HT-29 (cell line): ENCODE measurements at regions not wholly inside any gene's neighbourhood (a gene's known extent, or its start where the extent isn't known, plus 50 kb on each side); places are given as distances from the start of the nearest gene placed in this dataset. TPM values are rescaled to one million over a fixed set of nuclear protein-coding genes. Genes with fewer than 3 reads are reported as not detected.

ENCODE experiments used
- DNase-seq: peaks from one replicate; pipeline ENCODE4 v3.0.0-alpha.2; 2015; ENCODE audit warnings: low spot score
- small RNA-seq: library from RNA; depleted of rRNA; stranded (forward); fragments of <200 nt; gene quantifications from one replicate; pipeline ENCODE3, GENCODE V24; 2014

- DNase-seq, result no peak
Observed at GRCh38 chr6:102298051-102298450, 904.5 kb downstream of the GRIK2 start.

Small RNAs in the stretch of these regions (small RNA-seq; reads per million reads assigned to genes)
- gene RF00438, result not detected
